ENCODE measurements at regions not wholly inside any gene's neighbourhood (a gene's known extent, or its start where the extent isn't known, plus 50 kb on each side); places are given as distances from the start of the nearest gene placed in this dataset.

DNA sequence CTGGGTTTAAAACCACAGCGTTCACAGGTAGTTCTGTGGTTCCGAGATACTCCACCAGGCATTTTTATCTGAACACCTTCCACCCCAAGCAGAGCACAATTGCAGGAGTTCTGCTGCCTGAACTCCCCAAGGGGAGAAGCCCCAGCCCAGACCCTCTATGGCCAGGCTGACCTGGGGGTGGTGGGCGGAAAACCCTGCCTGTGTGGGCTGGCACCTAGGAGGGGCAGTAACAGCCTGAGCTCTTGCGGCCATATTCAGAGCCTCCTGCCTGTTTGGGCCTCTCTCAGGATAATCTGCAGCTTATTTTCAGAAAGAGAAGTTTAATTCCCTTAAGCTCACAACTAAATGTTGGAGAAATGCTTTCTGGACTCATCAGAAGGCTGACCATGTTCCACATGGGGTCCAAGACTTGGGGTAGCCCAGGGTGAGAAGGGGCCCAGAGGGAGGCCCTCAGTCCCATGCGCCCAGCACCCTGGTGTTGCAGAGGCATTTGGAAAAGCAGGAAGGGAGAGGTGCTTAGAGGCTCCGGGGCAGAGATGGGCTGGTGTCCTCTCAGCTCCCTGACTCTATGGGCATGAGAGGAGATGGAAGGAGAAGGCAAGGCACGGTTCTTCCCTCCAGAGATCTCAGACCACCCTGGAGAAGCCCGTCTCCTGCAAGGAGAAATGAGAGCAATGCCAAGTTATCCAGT, 195.6 kb upstream of the TPM1 start:
- TF ChIP-seq, protein P1, sequence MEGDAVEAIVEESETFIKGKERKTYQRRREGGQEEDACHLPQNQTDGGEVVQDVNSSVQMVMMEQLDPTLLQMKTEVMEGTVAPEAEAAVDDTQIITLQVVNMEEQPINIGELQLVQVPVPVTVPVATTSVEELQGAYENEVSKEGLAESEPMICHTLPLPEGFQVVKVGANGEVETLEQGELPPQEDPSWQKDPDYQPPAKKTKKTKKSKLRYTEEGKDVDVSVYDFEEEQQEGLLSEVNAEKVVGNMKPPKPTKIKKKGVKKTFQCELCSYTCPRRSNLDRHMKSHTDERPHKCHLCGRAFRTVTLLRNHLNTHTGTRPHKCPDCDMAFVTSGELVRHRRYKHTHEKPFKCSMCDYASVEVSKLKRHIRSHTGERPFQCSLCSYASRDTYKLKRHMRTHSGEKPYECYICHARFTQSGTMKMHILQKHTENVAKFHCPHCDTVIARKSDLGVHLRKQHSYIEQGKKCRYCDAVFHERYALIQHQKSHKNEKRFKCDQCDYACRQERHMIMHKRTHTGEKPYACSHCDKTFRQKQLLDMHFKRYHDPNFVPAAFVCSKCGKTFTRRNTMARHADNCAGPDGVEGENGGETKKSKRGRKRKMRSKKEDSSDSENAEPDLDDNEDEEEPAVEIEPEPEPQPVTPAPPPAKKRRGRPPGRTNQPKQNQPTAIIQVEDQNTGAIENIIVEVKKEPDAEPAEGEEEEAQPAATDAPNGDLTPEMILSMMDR (IDR thresholded peaks at IDR 0.05): no peak
- no peak for TF ChIP-seq ZFX (IDR thresholded peaks at IDR 0.05; ENCODE audit: borderline replicate concordance)

Data from 22Rv1 (cell line).